LNCaP clone FGC (cell line): ENCODE measurements at regions not wholly inside any gene's neighbourhood (a gene's known extent, or its start where the extent isn't known, plus 50 kb on each side); places are given as distances from the start of the nearest gene placed in this dataset.
"Not testable (repeated sequence)": the region's sequence is repeated elsewhere in the genome, so short reads cannot be mapped to it uniquely, and the experiment has no call there.

Experiments
- DNase-seq: peaks from one replicate; pipeline ENCODE4 v3.0.0-alpha.2; 2011; ENCODE audit warnings: low read depth
- H3K4me3 ChIP-seq: 2 replicates; pipeline ENCODE4 v1.5.1; 2011; ENCODE audit warnings: mild to moderate bottlenecking, low read depth, low read length, control low read depth
- CTCF ChIP-seq: IDR thresholded peaks from 2 replicates; pipeline ENCODE4 v1.5.1; 2012; ENCODE audit warnings: mild to moderate bottlenecking; ENCODE audit not compliant: control insufficient read depth, insufficient read depth; ENCODE audit errors: extremely low read depth

DNA sequence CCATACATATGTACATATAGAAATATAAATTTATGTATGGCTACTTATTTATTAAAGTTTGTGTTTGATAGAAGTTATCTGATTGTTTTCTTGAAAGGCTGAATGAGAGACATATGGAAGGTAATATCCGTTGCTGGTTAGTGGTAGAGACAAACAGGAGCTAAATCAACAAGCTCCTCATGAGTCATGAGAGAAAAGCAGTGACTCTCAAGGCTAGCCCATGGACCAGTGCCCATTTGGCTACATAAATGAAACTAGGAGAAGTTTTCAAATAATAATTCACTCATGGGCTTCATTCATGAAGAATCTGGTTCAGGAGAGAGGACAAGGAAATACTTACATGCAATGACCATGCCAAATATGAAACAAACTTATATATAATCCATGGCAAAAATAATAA lies 504.5 kb upstream of the ITGA1 start:
- no peak for DNase-seq
- H3K4me3 ChIP-seq = no peak overlapping the region
- TF ChIP-seq CTCF = no peak

- DNase-seq = no peak
- no peak for TF ChIP-seq CTCF
- H3K4me3 ChIP-seq = no peak overlapping the region
Measured at GRCh38 chr5:52300703-52301372, 486.9 kb upstream of the ITGA1 start.

- not testable (repeated sequence) for H3K4me3 ChIP-seq, DNase-seq
Measured at GRCh38 chr5:52304816-52305215, 482.9 kb upstream of the ITGA1 start.

DNA sequence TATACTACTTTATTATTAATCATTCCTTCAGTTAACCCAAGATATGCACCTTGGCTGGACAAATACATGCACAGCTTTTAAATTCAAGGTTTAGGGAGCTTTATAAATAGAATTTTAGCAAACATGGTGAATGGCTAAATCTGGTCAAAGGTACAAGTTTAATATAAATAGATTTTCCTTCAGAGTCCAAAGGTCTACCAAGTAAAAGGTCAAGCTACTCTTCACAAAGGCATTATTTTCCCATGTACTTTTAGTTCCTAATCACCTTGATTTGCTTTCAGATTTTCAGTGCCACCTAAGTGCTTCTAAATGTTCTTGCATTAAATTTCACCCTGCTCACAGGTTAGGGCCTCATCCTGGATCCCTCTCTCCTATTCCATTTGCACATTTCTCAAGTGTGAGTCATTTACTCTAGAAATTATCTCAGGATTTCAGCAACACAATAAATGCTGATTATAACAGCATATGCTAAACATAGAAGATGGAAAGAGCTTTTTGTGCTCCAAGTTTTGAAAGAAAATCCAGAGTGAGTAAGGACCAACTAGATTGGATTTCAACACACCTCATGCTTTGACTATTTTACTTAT lies 459.4 kb upstream of the ITGA1 start:
- H3K4me3 ChIP-seq = no peak overlapping the region
- TF ChIP-seq CTCF = no peak
- DNase-seq = no peak

GRCh38 chr5:52331725-52332124 lies 456.0 kb upstream of the ITGA1 start:
- no peak overlapping the region for H3K4me3 ChIP-seq
- no peak for TF ChIP-seq CTCF
- DNase-seq = no peak

DNA sequence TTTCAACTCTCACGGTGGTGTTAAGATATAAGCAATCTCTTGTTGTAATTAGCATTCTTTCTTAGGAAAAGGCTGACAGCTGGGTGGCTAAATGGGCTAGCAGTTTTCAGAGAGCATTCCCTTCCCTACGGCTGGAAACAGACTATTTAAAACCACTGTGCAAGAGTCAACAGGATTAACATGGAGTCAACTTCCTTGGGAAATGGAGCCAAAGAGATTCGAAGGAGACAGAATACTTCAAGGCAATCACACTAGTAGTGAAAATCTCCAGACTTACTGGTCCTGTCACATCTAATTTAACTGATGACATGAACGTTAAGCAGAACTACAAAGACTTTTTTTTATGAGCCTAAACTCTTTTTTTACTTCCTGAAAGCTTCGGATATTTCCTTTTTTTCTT lies 453.3 kb upstream of the ITGA1 start:
- no peak for TF ChIP-seq CTCF
- DNase-seq = no peak
- no peak overlapping the region for H3K4me3 ChIP-seq

DNA sequence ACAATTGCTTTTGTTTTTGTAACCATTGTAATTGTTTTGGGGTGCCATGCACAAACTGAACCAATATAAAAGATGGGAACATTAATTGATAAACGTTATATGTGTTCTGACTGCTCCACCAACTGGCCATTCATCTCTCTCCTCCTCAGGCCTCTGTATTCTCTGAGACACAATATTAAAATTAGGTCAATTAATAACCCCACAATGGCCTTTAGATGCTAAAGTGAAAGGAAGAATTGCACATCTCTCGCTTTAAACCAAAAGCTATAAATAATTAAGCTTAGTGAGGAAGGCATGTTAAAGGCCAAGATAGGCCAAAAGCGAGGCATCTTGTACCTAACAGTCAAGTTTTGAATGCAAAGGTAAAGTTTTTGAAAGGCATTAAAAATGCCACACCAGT lies 448.4 kb upstream of the ITGA1 start:
- no peak overlapping the region for H3K4me3 ChIP-seq
- TF ChIP-seq CTCF = no peak
- no peak for DNase-seq
